Stimulated activated CD4-positive, alpha-beta T cell treated with anti-CD3 and anti-CD28 coated beads, Interleukin-15, amount 100 ng/mL, for 1 hour (primary cell): ENCODE measurements at regions not wholly inside any gene's neighbourhood (a gene's known extent, or its start where the extent isn't known, plus 50 kb on each side); places are given as distances from the start of the nearest gene placed in this dataset.

Experiments
- DNase-seq, 2 donors: peaks; one replicate each; pipeline ENCODE4 v3.0.0-alpha.2; 2020; ENCODE audit warnings: low read depth in 1 of 2, low spot score in 1 of 2

DNA sequence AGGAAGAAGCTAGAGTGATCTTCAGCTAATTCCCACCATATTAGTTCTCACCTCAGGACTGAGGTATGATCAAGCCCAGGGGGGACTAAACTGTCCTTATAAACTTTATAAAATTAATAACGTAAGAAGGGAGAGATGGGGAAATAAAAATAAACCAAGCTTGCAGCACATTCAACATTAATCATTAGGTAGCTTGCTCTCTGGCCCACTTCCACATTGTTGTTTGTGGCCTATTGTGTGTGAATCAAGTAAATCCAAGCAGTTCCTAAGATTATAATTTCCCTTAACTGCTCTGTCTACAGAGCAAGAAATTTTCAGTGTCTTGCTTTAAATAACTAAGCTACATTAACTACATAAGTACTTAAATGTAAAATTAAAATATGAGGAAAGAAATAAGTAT is 131.3 kb upstream of the ABCA1 start:
- DNase-seq: no peak

DNA sequence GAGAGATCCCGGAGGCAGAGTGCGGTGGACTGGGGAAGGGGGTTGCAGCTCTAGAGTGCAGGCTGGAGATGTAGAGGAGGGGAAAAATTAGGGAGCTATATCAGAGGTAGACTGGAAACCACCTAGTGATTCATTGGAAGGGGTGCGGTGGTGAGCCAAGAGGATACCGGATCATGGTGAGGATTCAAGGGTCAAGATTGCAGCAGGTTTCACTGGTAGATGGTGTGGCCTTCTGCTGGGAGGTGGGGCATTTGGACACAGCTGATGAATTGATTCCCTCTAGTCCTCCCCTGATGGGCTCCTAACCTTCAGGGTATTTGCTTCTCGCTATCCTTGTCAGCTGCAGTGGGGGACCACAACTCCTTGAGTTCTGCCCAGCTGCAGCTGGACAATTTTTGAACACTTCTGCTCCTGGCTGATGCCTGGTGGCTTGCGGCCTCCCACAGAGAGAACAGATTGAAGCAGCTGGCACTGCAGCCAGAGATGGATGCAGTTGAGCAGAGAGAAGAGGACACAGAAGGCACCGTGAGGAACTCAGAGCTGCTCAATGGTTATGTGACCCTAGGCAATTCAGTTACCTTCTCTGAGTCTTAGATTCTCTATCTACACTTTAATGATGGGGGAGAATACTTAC is 134.4 kb upstream of the ABCA1 start:
- no peak for DNase-seq

DNA sequence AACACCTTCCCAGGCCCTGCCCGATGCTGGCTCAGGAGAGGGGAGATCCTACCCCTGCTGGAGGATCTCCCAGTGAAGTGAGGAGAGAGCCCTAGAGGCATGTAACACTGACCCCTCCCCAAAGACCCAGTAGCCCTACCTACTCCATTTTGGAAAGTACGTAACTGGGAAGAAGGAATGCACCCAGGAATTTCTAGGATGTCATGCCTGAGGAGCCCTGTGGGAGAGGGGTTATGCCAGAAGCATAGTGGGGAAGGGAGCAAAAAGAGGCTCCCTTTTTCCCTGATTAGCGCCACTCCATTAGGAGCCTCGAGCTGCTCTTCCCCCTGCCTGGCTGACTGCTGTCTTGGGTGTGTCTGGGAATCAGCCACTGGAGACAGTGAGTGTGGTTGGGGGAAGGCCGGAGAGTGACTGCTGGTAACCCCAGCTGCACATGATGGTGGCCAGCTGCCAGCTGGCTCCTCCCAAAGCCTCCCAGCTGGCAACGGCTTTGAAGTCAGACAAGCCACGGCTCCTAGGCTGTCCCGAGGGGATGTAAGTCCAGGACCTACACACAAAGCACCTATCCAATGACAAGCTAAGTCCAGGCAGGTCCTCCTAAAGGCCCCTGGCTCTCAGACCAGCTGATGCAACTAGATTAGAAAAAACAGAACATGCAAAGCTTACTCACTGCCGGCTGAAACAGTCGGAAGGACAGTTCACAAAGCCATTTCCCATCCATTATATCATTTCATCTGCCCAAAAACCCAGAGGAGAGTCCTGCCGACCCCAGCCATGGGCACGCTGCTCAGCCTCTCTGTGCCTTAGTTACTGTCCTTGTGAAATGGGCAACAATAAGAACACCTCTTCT is 136.5 kb upstream of the ABCA1 start:
- DNase-seq: no peak

GRCh38 chr9:105065098-105066088 is 137.4 kb upstream of the ABCA1 start:
- DNase-seq: no peak

GRCh38 chr9:105066275-105066865 is 138.4 kb upstream of the ABCA1 start:
- no peak for DNase-seq

DNA sequence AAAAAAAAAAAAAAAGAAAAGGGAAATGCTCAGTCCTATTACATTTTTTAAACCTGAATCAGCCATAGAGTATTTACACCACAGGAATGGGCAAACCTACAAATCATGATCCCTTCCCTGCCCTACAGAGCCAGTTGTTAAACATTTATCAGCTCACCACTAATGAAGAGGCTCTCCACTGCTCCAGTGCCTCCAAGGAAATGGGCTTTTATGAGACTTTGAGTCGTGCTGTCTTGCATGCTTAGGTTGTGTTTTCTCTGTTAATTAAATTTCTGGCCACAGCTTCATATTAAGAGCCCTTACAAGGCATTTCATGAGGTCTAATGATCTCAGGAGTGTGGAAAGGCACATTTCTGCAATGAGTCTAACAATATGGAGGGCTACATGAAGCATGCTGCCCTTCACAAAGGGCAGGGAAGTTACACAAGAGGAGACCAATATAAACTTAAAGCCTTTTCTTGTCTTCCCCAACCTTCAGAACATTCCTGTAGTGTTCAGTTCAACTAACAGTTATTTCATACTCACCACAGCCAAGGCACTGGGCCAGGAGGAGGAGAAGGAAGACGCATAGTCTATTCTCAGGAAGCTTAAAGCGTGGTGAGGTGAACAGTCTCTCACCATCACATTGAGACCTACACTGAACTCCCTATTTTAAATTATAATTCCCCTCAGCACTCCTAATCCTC is 140.1 kb upstream of the ABCA1 start:
- no peak for DNase-seq

GRCh38 chr9:105069285-105069684 is 141.3 kb upstream of the ABCA1 start:
- no peak for DNase-seq

GRCh38 chr9:105069696-105070095 is 141.7 kb upstream of the ABCA1 start:
- no peak for DNase-seq

DNA sequence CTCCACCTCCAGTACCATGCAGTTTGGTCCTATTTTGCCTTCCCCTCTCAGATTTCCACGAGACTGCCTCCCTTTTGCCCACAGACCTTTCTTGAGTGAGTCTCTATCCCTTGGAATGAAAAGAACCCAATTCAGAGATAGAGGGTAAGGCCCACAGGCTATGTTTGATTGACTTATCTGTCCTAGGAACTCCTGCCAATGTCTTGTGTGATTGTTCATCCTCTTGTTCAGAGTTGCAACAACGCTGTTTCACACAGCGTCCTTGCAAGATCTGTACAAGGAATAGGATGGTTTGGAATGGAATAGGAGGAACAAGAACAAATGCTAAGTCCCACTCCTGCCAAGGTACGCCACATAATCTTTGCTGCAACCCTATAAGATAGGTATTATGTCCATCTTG is 142.2 kb upstream of the ABCA1 start:
- DNase-seq: no peak

DNA sequence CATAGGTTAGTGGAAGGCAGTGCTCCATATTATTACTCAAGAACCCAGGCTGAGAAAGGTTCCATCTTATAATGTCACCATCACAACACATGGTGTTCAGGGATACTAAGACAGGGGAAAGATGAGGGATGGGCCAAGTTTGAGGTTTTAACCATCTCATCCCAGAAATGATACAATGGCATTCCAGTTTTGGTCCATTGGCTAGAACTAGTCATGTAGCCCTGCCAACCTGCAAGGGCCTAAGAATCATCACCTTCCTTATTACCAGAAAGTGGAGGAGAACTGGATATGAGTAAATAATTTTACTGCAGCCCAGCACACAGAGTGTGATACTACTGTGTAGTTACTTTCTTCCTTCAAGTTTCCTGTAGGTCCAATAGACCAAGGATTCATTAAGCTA is 144.5 kb upstream of the ABCA1 start:
- DNase-seq: no peak

- no peak for DNase-seq
Measured at GRCh38 chr9:105073147-105073546, 145.2 kb upstream of the ABCA1 start.

DNA sequence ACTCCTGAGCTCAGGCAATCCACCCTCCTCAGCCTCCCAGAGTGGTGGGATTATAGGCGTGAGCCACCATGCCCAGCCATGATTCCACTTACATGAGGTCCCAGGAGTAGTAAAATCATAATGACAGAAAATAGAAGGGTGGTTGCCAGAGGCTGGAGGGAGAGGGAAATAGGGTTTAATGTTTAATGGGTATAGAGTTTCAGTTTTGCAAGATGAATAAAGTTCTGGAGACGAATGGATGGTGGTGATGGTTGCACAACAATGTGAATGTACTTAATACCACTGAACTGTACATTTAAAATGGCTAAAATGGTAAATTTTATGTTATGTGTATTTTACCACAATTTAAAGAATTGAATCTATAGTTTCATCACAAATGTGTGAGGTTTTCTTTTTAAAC is 146.5 kb upstream of the ABCA1 start:
- no peak for DNase-seq

DNA sequence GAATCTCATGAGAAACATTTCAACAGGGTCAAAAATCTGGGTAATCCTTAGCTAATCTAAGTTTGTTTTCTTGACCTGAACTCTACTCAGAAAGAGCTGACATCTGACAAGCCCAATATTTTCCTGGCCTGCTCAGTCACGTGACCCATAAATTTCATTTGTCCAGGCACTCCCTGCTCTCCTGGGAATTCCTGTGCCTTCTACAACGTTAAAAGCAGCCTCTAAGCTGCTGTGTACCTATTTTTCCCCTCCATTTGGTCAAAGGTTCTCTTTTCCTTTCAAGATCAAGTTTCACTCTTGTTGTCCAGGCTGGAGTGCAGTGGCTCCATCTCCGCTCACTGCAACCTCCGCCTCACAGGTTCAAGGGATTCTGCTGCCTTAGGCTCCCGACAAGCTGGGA is 148.8 kb upstream of the ABCA1 start:
- no peak for DNase-seq

DNA sequence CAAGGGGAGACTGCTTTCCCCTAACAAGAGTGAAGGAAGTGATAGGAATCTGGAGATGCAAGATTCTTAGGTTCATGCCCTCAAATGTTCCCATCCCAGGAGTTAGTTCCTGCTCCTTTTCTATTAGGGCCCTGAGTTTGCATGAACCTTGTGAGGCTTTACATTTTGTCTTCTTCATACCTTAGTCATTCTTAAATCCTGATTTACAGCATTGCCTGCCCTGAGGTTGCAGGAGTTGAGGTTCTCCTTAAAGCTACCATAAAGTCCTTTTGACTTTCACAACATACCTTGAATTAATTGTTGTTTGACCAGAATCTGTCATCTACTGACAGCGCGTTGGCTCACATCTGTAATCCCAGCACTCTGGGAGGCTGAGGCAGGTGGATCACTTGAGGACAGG is 151.5 kb upstream of the ABCA1 start:
- no peak for DNase-seq

GRCh38 chr9:105082843-105083242 is 154.9 kb upstream of the ABCA1 start:
- DNase-seq: no peak

- no peak for DNase-seq
Measured at GRCh38 chr9:105083256-105083655, 155.3 kb upstream of the ABCA1 start.

DNA sequence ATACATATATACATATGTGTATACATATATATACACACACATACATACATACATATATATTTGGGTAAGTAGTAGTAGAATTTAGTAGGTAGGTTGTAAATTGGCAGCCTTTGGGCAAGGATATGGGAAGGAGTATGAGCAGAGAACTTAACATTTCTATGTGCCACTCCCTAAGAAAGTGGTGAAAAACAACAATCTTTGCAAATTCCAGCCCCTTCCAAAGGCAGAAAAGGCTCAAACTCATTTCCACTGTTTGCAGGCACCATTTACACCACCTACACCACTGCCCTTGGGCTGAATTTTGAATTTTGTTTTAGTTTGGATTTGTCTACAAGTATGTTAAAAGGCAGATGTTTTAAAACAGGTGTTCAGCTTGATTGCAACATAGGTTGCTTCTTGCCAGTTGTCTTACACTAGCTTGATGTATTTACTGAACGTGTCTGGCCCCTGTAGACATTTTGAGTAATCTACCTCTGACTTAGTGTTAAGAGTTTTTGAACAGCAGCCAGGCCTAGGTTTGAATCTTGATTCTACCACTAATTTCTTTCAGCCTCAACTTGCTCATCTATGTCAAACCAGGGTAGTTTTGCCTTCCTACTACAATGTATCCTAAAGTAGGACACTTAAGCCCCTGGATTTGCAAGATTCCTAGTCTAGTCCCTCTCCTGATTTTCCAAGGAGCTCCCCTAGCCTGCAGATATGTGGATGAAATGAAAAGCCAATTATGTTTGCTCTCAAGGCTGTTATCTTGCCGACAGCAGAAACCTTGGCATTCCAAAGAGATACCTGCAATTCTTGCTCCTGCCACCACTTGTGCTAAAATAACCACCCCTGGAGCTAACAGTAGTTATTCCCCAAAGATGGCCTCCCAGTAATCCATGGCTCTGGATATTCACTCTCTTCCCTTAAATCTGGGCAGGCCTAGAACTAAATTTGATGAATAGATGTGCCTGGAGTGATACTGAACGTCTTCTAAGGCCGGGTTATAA is 156.2 kb upstream of the SLC44A1 start:
- no peak for DNase-seq

GRCh38 chr9:105089874-105090273 is 154.6 kb upstream of the SLC44A1 start:
- no peak for DNase-seq

- DNase-seq: no peak
Measured at GRCh38 chr9:105091004-105091640, 153.3 kb upstream of the SLC44A1 start.
